ENCODE measurements at regions not wholly inside any gene's neighbourhood (a gene's known extent, or its start where the extent isn't known, plus 50 kb on each side); places are given as distances from the start of the nearest gene placed in this dataset.

DNA sequence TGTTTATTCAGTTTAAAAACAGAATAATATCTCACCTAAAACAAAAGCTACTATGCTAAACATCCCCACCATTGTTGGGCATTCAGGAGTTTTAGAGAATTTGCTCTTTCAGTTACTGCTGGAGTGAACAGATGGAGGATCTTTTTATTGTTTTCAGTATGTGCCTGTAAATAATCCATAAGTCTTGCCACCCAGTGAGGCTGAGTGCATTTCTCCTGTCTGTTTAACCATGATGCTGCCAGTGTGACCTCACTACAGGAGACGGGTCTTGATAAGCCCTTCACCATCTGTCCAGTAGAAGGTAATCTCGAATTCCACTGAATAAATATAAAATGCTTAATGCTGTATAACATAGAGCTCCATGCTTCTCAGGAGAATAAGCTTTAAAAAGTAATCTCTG is 430.9 kb downstream of the POM121L12 start:
- H3K36me3 ChIP-seq (ENCODE audit: control insufficient read depth, insufficient read depth, low read length) = no peaks in the 10 kb centered on the region
- DNase-seq (ENCODE audit: extremely low read depth in 1 of 4, low spot score in 3 of 4) (no peak), ATAC-seq (no peak), FAIRE-seq (no peak)
- no peaks in the 10 kb centered on the region for H3K79me2 ChIP-seq (ENCODE audit: control insufficient read depth, insufficient read depth, low read length)
- H3K27me3 ChIP-seq (ENCODE audit: control insufficient read depth in 2 of 2, insufficient read depth in 2 of 2, low read length in 2 of 2) = no peaks in the 10 kb centered on the region
- ChIA-PET POLR2A (no interaction called here), CTCF (ENCODE audit: low intra/inter-chr PET ratio) (no interaction called here)
- in situ Hi-C loops (cut with MboI) (no loop called here), intact Hi-C loops (cut with micrococcal nuclease) (no loop called here)
- 0% methylated on average over 2 of the region's 2 CpGs for WGBS (ENCODE audit: insufficient coverage, low coverage, missing lambda C conversion rate)
- no peaks in the 10 kb centered on the region for H3K9me1 ChIP-seq (ENCODE audit: control insufficient read depth, insufficient read depth, low read length)
- no peak overlapping the region for H3K9ac ChIP-seq (ENCODE audit: insufficient read depth in 1 of 2, low read depth in 2 of 2, low read length in 2 of 2)
- H2AFZ ChIP-seq (ENCODE audit: low read depth, low read length) = no peak overlapping the region
- H3K27ac ChIP-seq (ENCODE audit: extremely low read depth, low read depth, low read length) = no peak overlapping the region
- H3K9me3 ChIP-seq (replicated peaks; ENCODE audit: control insufficient read depth, insufficient read depth, low read depth, low read length) = no peaks in the 10 kb centered on the region
- no peaks in the 10 kb centered on the region for H3K4me1 ChIP-seq (replicated peaks in 1 of 2; ENCODE audit: control insufficient read depth in 2 of 2, insufficient read depth in 2 of 2, low read length in 2 of 2)
- H3K4me3 ChIP-seq = no peak overlapping the region
- H3K4me2 ChIP-seq (ENCODE audit: insufficient read depth, low read length) = no peak overlapping the region
- H4K20me1 ChIP-seq (replicated peaks; ENCODE audit: control insufficient read depth, insufficient read depth, low read length) = no peaks in the 10 kb centered on the region
- no TSS peak for BruUV-seq (replicated peaks)
- no peak for TF ChIP-seq TCF7 (IDR thresholded peaks at IDR 0.05; ENCODE audit: borderline replicate concordance)
- TF ChIP-seq ZNF699 (CRISPR knock-in tag; IDR thresholded peaks at IDR 0.05; ENCODE audit: insufficient replicate concordance) = no peak
- TF ChIP-seq MTA3 (IDR thresholded peaks at IDR 0.05; ENCODE audit: borderline replicate concordance) = no peak
- TF ChIP-seq RB1 (IDR thresholded peaks at IDR 0.05; ENCODE audit: low read depth) = no peak
- no peak for TF ChIP-seq ETV5 (CRISPR knock-in tag; IDR thresholded peaks at IDR 0.05; ENCODE audit: low read depth)
- no peak for TF ChIP-seq THRAP3 (IDR thresholded peaks at IDR 0.05; ENCODE audit: borderline replicate concordance)
- TF ChIP-seq, protein P1, sequence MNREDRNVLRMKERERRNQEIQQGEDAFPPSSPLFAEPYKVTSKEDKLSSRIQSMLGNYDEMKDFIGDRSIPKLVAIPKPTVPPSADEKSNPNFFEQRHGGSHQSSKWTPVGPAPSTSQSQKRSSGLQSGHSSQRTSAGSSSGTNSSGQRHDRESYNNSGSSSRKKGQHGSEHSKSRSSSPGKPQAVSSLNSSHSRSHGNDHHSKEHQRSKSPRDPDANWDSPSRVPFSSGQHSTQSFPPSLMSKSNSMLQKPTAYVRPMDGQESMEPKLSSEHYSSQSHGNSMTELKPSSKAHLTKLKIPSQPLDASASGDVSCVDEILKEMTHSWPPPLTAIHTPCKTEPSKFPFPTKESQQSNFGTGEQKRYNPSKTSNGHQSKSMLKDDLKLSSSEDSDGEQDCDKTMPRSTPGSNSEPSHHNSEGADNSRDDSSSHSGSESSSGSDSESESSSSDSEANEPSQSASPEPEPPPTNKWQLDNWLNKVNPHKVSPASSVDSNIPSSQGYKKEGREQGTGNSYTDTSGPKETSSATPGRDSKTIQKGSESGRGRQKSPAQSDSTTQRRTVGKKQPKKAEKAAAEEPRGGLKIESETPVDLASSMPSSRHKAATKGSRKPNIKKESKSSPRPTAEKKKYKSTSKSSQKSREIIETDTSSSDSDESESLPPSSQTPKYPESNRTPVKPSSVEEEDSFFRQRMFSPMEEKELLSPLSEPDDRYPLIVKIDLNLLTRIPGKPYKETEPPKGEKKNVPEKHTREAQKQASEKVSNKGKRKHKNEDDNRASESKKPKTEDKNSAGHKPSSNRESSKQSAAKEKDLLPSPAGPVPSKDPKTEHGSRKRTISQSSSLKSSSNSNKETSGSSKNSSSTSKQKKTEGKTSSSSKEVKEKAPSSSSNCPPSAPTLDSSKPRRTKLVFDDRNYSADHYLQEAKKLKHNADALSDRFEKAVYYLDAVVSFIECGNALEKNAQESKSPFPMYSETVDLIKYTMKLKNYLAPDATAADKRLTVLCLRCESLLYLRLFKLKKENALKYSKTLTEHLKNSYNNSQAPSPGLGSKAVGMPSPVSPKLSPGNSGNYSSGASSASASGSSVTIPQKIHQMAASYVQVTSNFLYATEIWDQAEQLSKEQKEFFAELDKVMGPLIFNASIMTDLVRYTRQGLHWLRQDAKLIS (CRISPR knock-in tag; IDR thresholded peaks at IDR 0.05) = no peak
- TF ChIP-seq, protein P2, sequence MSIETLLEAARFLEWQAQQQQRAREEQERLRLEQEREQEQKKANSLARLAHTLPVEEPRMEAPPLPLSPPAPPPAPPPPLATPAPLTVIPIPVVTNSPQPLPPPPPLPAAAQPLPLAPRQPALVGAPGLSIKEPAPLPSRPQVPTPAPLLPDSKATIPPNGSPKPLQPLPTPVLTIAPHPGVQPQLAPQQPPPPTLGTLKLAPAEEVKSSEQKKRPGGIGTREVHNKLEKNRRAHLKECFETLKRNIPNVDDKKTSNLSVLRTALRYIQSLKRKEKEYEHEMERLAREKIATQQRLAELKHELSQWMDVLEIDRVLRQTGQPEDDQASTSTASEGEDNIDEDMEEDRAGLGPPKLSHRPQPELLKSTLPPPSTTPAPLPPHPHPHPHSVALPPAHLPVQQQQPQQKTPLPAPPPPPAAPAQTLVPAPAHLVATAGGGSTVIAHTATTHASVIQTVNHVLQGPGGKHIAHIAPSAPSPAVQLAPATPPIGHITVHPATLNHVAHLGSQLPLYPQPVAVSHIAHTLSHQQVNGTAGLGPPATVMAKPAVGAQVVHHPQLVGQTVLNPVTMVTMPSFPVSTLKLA (conservative IDR thresholded peaks at IDR 0.05) = no peak
- no peak for TF ChIP-seq PHF8 (IDR thresholded peaks at IDR 0.05; ENCODE audit: borderline replicate concordance, low read length)
- TF ChIP-seq, protein P3, sequence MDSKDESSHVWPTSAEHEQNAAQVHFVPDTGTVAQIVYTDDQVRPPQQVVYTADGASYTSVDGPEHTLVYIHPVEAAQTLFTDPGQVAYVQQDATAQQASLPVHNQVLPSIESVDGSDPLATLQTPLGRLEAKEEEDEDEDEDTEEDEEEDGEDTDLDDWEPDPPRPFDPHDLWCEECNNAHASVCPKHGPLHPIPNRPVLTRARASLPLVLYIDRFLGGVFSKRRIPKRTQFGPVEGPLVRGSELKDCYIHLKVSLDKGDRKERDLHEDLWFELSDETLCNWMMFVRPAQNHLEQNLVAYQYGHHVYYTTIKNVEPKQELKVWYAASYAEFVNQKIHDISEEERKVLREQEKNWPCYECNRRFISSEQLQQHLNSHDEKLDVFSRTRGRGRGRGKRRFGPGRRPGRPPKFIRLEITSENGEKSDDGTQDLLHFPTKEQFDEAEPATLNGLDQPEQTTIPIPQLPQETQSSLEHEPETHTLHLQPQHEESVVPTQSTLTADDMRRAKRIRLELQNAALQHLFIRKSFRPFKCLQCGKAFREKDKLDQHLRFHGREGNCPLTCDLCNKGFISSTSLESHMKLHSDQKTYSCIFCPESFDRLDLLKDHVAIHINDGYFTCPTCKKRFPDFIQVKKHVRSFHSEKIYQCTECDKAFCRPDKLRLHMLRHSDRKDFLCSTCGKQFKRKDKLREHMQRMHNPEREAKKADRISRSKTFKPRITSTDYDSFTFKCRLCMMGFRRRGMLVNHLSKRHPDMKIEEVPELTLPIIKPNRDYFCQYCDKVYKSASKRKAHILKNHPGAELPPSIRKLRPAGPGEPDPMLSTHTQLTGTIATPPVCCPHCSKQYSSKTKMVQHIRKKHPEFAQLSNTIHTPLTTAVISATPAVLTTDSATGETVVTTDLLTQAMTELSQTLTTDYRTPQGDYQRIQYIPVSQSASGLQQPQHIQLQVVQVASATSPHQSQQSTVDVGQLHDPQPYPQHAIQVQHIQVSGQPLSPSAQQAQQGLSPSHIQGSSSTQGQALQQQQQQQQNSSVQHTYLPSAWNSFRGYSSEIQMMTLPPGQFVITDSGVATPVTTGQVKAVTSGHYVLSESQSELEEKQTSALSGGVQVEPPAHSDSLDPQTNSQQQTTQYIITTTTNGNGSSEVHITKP (IDR thresholded peaks at IDR 0.05; ENCODE audit: partially characterized antibody) = no peak
- no peak for TF ChIP-seq TGIF2 (CRISPR knock-in tag; IDR thresholded peaks at IDR 0.05)
- no peak for TF ChIP-seq HEY1 (CRISPR knock-in tag; IDR thresholded peaks at IDR 0.05; ENCODE audit: borderline replicate concordance)
- TF ChIP-seq MED1 (CRISPR knock-in tag; IDR thresholded peaks at IDR 0.05; ENCODE audit: borderline replicate concordance) = no peak
